IMR-90 (cell line): ENCODE measurements at regions not wholly inside any gene's neighbourhood (a gene's known extent, or its start where the extent isn't known, plus 50 kb on each side); places are given as distances from the start of the nearest gene placed in this dataset.

ENCODE experiments used
- ATAC-seq: fragments of 200-7000 bp; cut with Tn5 transposase; 2 replicates; pipeline ENCODE4 v1.9.1; 2020; ENCODE audit warnings: low read depth, mild to moderate bottlenecking, moderate library complexity
- BruUV-seq: library from RNA; stranded (reverse); fragments of 400-500 nt; replicated peaks from 2 replicates; lab custom pipeline; 2021; lab: Mats Ljungman, UMichigan
- CTCF ChIA-PET: fragments of 300-600 bp; formaldehyde crosslinking; extraction: SDS; loops from one replicate; lab custom pipeline; 2021; ENCODE audit warnings: antibody characterized with exemption; lab: Yijun Ruan, JAX
- POLR2A ChIA-PET: fragments of 300-600 bp; sonication (Branson Sonifier 250); formaldehyde crosslinking; loops from one replicate; lab custom pipeline; 2022; ENCODE audit warnings: antibody characterized with exemption; ENCODE audit not compliant: unreplicated experiment; lab: Charles Lee
- DNase-seq: peaks from one replicate; pipeline ENCODE4 v3.0.0; 2013
- H2AFZ ChIP-seq: replicated peaks from 2 replicates; pipeline ENCODE3; 2013; ENCODE audit warnings: low read length, mild to moderate bottlenecking; ENCODE audit not compliant: poor library complexity
- H2AK5ac ChIP-seq: 2 replicates; pipeline ENCODE4 v1.6.1; 2013; ENCODE audit warnings: low read depth, low read length, inconsistent platforms
- H2AK9ac ChIP-seq: replicated peaks from 2 replicates; pipeline ENCODE3; 2013; ENCODE audit warnings: mild to moderate bottlenecking, low read depth, low read length, moderate library complexity; ENCODE audit not compliant: poor library complexity
- H2BK120ac ChIP-seq: 2 replicates; pipeline ENCODE4 v1.6.1; 2013; ENCODE audit warnings: low read depth, low read length, inconsistent platforms
- H2BK15ac ChIP-seq: 3 replicates; pipeline ENCODE4 v1.6.1; 2013; ENCODE audit warnings: low read depth, low read length, inconsistent platforms
- H2BK20ac ChIP-seq: 2 replicates; pipeline ENCODE4 v1.6.1; 2013; ENCODE audit warnings: low read depth, mild to moderate bottlenecking, inconsistent platforms, low read length, moderate library complexity
- H2BK5ac ChIP-seq: 2 replicates; pipeline ENCODE4 v1.6.1; 2013; ENCODE audit warnings: mild to moderate bottlenecking, low read depth, low read length, inconsistent platforms; ENCODE audit not compliant: poor library complexity, severe bottlenecking
- H3K14ac ChIP-seq: replicated peaks from 2 replicates; pipeline ENCODE4 v1.6.1; 2013; ENCODE audit warnings: low read depth, low read length, inconsistent platforms
- H3K18ac ChIP-seq: 2 replicates; pipeline ENCODE4 v1.6.1; 2013; ENCODE audit warnings: low read depth, low read length, control low read depth
- H3K23ac ChIP-seq: 2 replicates; pipeline ENCODE4 v1.6.1; 2013; ENCODE audit warnings: low read depth, low read length, inconsistent platforms
- H3K27ac ChIP-seq: 2 replicates; pipeline ENCODE4 v1.5.1; 2013; ENCODE audit warnings: mild to moderate bottlenecking, control low read depth, low read length; ENCODE audit not compliant: insufficient read depth
- H3K27me3 ChIP-seq: 2 replicates; pipeline ENCODE4 v1.6.1; 2013; ENCODE audit warnings: low read length; ENCODE audit not compliant: control insufficient read depth, insufficient read depth
- H3K36me3 ChIP-seq: 2 replicates; pipeline ENCODE4 v1.6.1; 2013; ENCODE audit warnings: low read length, mixed read lengths; ENCODE audit not compliant: control insufficient read depth, insufficient read depth
- H3K4ac ChIP-seq: 2 replicates; pipeline ENCODE4 v1.6.1; 2013; ENCODE audit warnings: low read depth, low read length, inconsistent platforms
- H3K4me1 ChIP-seq: 2 replicates; pipeline ENCODE4 v1.6.1; 2013; ENCODE audit warnings: low read length, mixed read lengths; ENCODE audit not compliant: control insufficient read depth, insufficient read depth
- H3K4me2 ChIP-seq: 2 replicates; pipeline ENCODE4 v1.6.1; 2013; ENCODE audit warnings: low read depth, mild to moderate bottlenecking, control low read depth, low read length, moderate library complexity
- H3K4me3 ChIP-seq: 2 replicates; pipeline ENCODE4 v1.5.1; 2013; ENCODE audit warnings: low read depth, mild to moderate bottlenecking, control low read depth, low read length, moderate library complexity; ENCODE audit not compliant: insufficient read depth
- H3K56ac ChIP-seq: 2 replicates; pipeline ENCODE4 v1.6.1; 2013; ENCODE audit warnings: low read length, inconsistent platforms; ENCODE audit not compliant: insufficient read depth; ENCODE audit errors: extremely low read depth
- H3K79me1 ChIP-seq, 2 experiments: 2 replicates each; pipeline ENCODE4 v1.6.1; 2013; ENCODE audit warnings: low read length in 2 of 2, inconsistent platforms in 1 of 2, low read depth in 1 of 2
- H3K9ac ChIP-seq: 2 replicates; pipeline ENCODE4 v1.6.1; 2013; ENCODE audit warnings: low read depth, low read length, control low read depth
- H3K9me1 ChIP-seq: 2 replicates; pipeline ENCODE4 v1.6.1; 2013; ENCODE audit warnings: low read length, inconsistent platforms; ENCODE audit not compliant: insufficient read depth
- H3K9me3 ChIP-seq: 2 replicates; pipeline ENCODE4 v1.6.1; 2013; ENCODE audit warnings: low read length; ENCODE audit not compliant: control insufficient read depth, insufficient read depth
- H4K20me1 ChIP-seq: 2 replicates; pipeline ENCODE4 v1.6.1; 2013; ENCODE audit warnings: low read length, inconsistent platforms; ENCODE audit not compliant: insufficient read depth
- H4K5ac ChIP-seq: 2 replicates; pipeline ENCODE4 v1.6.1; 2013; ENCODE audit warnings: mild to moderate bottlenecking, low read depth, low read length, control low read depth
- H4K8ac ChIP-seq, 2 experiments: 2 replicates each; pipeline ENCODE4 v1.6.1; 2013; ENCODE audit warnings: low read depth in 2 of 2, low read length in 2 of 2, control low read depth in 1 of 2, inconsistent platforms in 1 of 2
- H4K91ac ChIP-seq: 2 replicates; pipeline ENCODE4 v1.6.1; 2013; ENCODE audit warnings: low read depth, low read length, inconsistent platforms; ENCODE audit not compliant: insufficient read depth
- POLR2A ChIP-seq: IDR thresholded peaks from 2 replicates; pipeline ENCODE4 v1.6.1; 2012; ENCODE audit warnings: mild to moderate bottlenecking, low read depth, low read length
- dilution Hi-C: fragments of 300-500 bp; cut with HindIII; formaldehyde crosslinking; loops from one replicate; pipeline ENCODE4 v1.14.3; 2018; ENCODE audit warnings: low sequenced_read_pairs; ENCODE audit not compliant: unreplicated experiment
- in situ Hi-C: fragments of 300-500 bp; cut with MboI; formaldehyde crosslinking; loops from 3 replicates; pipeline ENCODE4 v1.14.3; 2019; ENCODE audit warnings: low sequenced_read_pairs, inconsistent platforms, mixed read lengths
- intact Hi-C: fragments of 100-400 bp; cut with micrococcal nuclease; formaldehyde crosslinking; loops from 2 replicates; pipeline ENCODE4 v1.10.0; 2022

DNA sequence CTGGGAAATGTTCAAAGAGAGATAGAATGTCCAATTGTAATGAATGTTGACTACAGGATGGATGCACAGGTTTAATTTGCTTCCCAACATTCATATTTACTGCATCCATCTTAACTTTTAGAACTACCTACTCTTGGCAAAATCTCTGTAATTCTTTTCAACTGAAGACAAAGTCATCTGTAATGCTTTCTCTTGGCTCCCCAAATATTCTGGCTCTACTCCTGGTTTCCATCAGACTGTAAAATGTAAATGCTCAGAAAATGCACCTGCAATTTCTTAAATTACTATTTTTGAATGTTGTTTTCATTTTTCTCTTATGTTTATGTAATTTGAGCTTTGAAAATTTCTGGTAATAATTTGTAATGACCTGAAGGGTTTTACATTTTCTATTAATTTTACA is 480.8 kb upstream of the IMPG1 start:
- no peak overlapping the region for H2BK5ac ChIP-seq
- H3K4ac ChIP-seq: no peak overlapping the region
- no peak overlapping the region for H4K5ac ChIP-seq
- no TSS peak for BruUV-seq
- H3K36me3 ChIP-seq: no peaks in the 10 kb centered on the region
- no peak overlapping the region for H3K23ac ChIP-seq
- H3K4me3 ChIP-seq: no peak overlapping the region
- H4K91ac ChIP-seq: no peak overlapping the region
- no peak overlapping the region for H4K8ac ChIP-seq
- ChIA-PET CTCF (no interaction called here), POLR2A (no interaction called here)
- no peak overlapping the region for H3K9ac ChIP-seq
- no peak overlapping the region for H2BK15ac ChIP-seq
- no peaks in the 10 kb centered on the region for H4K20me1 ChIP-seq
- peaks cover 3% of the 10 kb centered on the region; the same call in 1 of the 2 replicates for H3K9me3 ChIP-seq
- no peaks in the 10 kb centered on the region for H3K9me1 ChIP-seq
- no peak overlapping the region for H3K14ac ChIP-seq
- H3K18ac ChIP-seq: no peak overlapping the region
- dilution Hi-C loops: no loop called here
- in situ Hi-C loops: no loop called here
- H2BK120ac ChIP-seq: no peak overlapping the region
- intact Hi-C loops: no loop called here
- no peak overlapping the region for H2AK5ac ChIP-seq
- H2AK9ac ChIP-seq: no peak overlapping the region
- no peaks in the 10 kb centered on the region for H3K27me3 ChIP-seq
- no peaks in the 10 kb centered on the region for H3K79me1 ChIP-seq
- H3K4me1 ChIP-seq: no peaks in the 10 kb centered on the region
- H3K56ac ChIP-seq: no peak overlapping the region
- H3K27ac ChIP-seq: no peak overlapping the region
- ATAC-seq: no peak
- no peak overlapping the region for H3K4me2 ChIP-seq
- DNase-seq: no peak
- H2AFZ ChIP-seq: no peak overlapping the region
- no peak for TF ChIP-seq POLR2A
- no peak overlapping the region for H2BK20ac ChIP-seq
